Pancreas (tissue), 10 donors: ENCODE measurements at regions not wholly inside any gene's neighbourhood (a gene's known extent, or its start where the extent isn't known, plus 50 kb on each side); places are given as distances from the start of the nearest gene placed in this dataset.

Experiments
- ATAC-seq, 4 donors: fragments of 200-7000 bp; cut with Tn5 transposase; one replicate each; pipeline versions ENCODE4 v1.8.0 to v1.9.1; 2020; ENCODE audit warnings: mild to moderate bottlenecking in 4 of 4, moderate library complexity in 4 of 4
- DNase-seq, 6 donors: peaks; one replicate each; pipeline ENCODE4 v3.0.0-alpha.2; 2020
- FAIRE-seq: peaks from 2 replicates; lab custom pipeline; 2012; peaks lifted over from hg19 to GRCh38; lab: Jason Lieb, UNC
- H3K27ac ChIP-seq, 4 donors: fragments of 200-600 bp; sonication (generic); 1 replicate in 3 of 4; 2 replicates in 1 of 4; pipeline versions ENCODE4 v1.5.0 to v1.8.0; 2020
- H3K27me3 ChIP-seq, 4 donors: fragments of 200-600 bp; one replicate each; pipeline ENCODE4 v1.8.0; 2021
- H3K36me3 ChIP-seq, 3 donors: fragments of 200-600 bp; sonication (generic) in 1 of 3; one replicate each; pipeline versions ENCODE4 v1.5.0 to v1.8.0; 2020 to 2021
- H3K4me1 ChIP-seq, 3 donors: fragments of 200-600 bp; one replicate each; pipeline ENCODE4 v1.8.0; 2021
- H3K4me3 ChIP-seq, 4 donors: fragments of 200-600 bp; sonication (generic) in 2 of 4; one replicate each; pipeline versions ENCODE4 v1.5.0 to v1.8.0; 2020 to 2021
- H3K9me3 ChIP-seq, 4 donors: fragments of 200-600 bp; one replicate each; pipeline ENCODE4 v1.8.0; 2021
- CTCF ChIP-seq, 4 donors: fragments of 200-600 bp; sonication (generic) in 3 of 4; IDR thresholded peaks; one replicate each; pipeline versions ENCODE4 v1.5.0 to v1.8.0; 2021; ENCODE audit warnings: antibody characterized with exemption in 4 of 4
- WGBS, 2 donors: extraction: QIAGEN DNeasy Blood & Tissue Kit; methylation state at CpG; one replicate each; pipeline ENCODE4 v1.1.7; 2013; 5-methylcytosine and 5-hydroxymethylcytosine counted together
- intact Hi-C, 3 donors: fragments of 100-400 bp; cut with DNase I; formaldehyde crosslinking; loops; one replicate each; pipeline versions ENCODE4 v1.11.1 to v1.14.2; 2022
- donor health status: healthy with polysubstance abuse.
- donor health status: DM: no; HTN: no; CAD: no; lungs with moderate emphysema.
- donor health status: DM: no; HTN: no; CAD: no.
- donor health status: control.
- donor health status: control.
- donor health status: Bipolar disorder and iron deficiency.
- donor health status: DM: yes; HTN: yes; CAD: no.
- donor health status: DM: no; HTN: no; CAD: no.
- donor health status: DM: no; HTN: no; CAD: no.
- donor health status: DM: yes; HTN: yes; CAD: no.

GRCh38 chr5:52443187-52443586 lies 344.5 kb upstream of the ITGA1 start:
- no peak overlapping the region for H3K27ac ChIP-seq
- DNase-seq: no peak
- no peak for ATAC-seq
- intact Hi-C loops: no loop called here
- 70 to 86% methylated on average over 3 of the region's 3 CpGs for WGBS, 2 donors
- H3K4me1 ChIP-seq: no peaks in the 10 kb centered on the region
- TF ChIP-seq CTCF (IDR thresholded peaks at IDR 0.05): no peak
- H3K9me3 ChIP-seq: no peaks in the 10 kb centered on the region
- no peaks in the 10 kb centered on the region for H3K36me3 ChIP-seq
- no peak overlapping the region for H3K4me3 ChIP-seq
- H3K27me3 ChIP-seq: no peaks in the 10 kb centered on the region
- no peak for FAIRE-seq

GRCh38 chr5:52448111-52448510 lies 339.6 kb upstream of the ITGA1 start:
- DNase-seq (no peak), FAIRE-seq (no peak), ATAC-seq (no peak)
- H3K36me3 ChIP-seq: no peaks in the 10 kb centered on the region
- WGBS, 2 donors: 30 to 37% methylated on average over 2 of the region's 2 CpGs
- TF ChIP-seq CTCF (IDR thresholded peaks at IDR 0.05): no peak
- intact Hi-C loops: no loop called here
- no peak overlapping the region for H3K4me3 ChIP-seq
- H3K27me3 ChIP-seq: no peaks in the 10 kb centered on the region
- no peaks in the 10 kb centered on the region for H3K4me1 ChIP-seq
- H3K9me3 ChIP-seq: no peaks in the 10 kb centered on the region
- H3K27ac ChIP-seq: no peak overlapping the region

GRCh38 chr5:52449516-52449915 lies 338.2 kb upstream of the ITGA1 start:
- intact Hi-C loops: no loop called here
- Histone ChIP-seq H3K4me1 (no peaks in the 10 kb centered on the region), H3K27ac (no peak overlapping the region), H3K4me3 (no peak overlapping the region), H3K27me3 (no peaks in the 10 kb centered on the region), H3K36me3 (no peaks in the 10 kb centered on the region), H3K9me3 (no peaks in the 10 kb centered on the region)
- ATAC-seq (no peak), DNase-seq (no peak), FAIRE-seq (no peak)
- 16 to 18% methylated on average over 3 of the region's 3 CpGs for WGBS, 2 donors
- TF ChIP-seq CTCF (IDR thresholded peaks at IDR 0.05): no peak

GRCh38 chr5:52452098-52452497 lies 335.6 kb upstream of the ITGA1 start:
- Histone ChIP-seq H3K4me3 (no peak overlapping the region), H3K4me1 (no peaks in the 10 kb centered on the region), H3K27me3 (no peaks in the 10 kb centered on the region), H3K36me3 (no peaks in the 10 kb centered on the region), H3K9me3 (no peaks in the 10 kb centered on the region), H3K27ac (no peak overlapping the region)
- no peak for TF ChIP-seq CTCF (IDR thresholded peaks at IDR 0.05)
- intact Hi-C loops: no loop called here
- ATAC-seq (no peak), DNase-seq (no peak), FAIRE-seq (no peak)
- WGBS, 2 donors: 67 to 73% methylated on average over 1 of the region's 1 CpG

- 74 to 78% methylated on average over 2 of the region's 2 CpGs for WGBS, 2 donors
- intact Hi-C loops: no loop called here
- no peak for ATAC-seq
- DNase-seq: no peak
- no peak overlapping the region for H3K27ac ChIP-seq
- H3K4me1 ChIP-seq: no peaks in the 10 kb centered on the region
- no peaks in the 10 kb centered on the region for H3K9me3 ChIP-seq
- no peaks in the 10 kb centered on the region for H3K27me3 ChIP-seq
- no peak for FAIRE-seq
- TF ChIP-seq CTCF (IDR thresholded peaks at IDR 0.05): no peak
- no peaks in the 10 kb centered on the region for H3K36me3 ChIP-seq
- H3K4me3 ChIP-seq: no peak overlapping the region
These were observed 334.5 kb upstream of the ITGA1 start for GRCh38 chr5:52453176-52453575.
